WTC11 (cell line): ENCODE measurements at regions not wholly inside any gene's neighbourhood (a gene's known extent, or its start where the extent isn't known, plus 50 kb on each side); places are given as distances from the start of the nearest gene placed in this dataset.

Experiments used
- CTCF ChIP-seq: fragments of 200-600 bp; IDR thresholded peaks from 2 replicates; pipeline ENCODE4 v1.8.0; 2022; ENCODE audit warnings: antibody characterized with exemption
- ETV6 ChIP-seq: sonication (generic); formaldehyde crosslinking; IDR thresholded peaks from 2 replicates; pipeline ENCODE4 v1.8.1; 2022; ENCODE audit warnings: mild to moderate bottlenecking, missing genetic modification reagents
- FOXP4 ChIP-seq: sonication (generic); formaldehyde crosslinking; IDR thresholded peaks from 2 replicates; pipeline ENCODE4 v1.8.0; 2022; ENCODE audit warnings: mild to moderate bottlenecking, missing genetic modification reagents
- GABPB1 ChIP-seq: sonication (generic); formaldehyde crosslinking; IDR thresholded peaks from 2 replicates; pipeline ENCODE4 v1.8.1; 2023; ENCODE audit warnings: mild to moderate bottlenecking, missing genetic modification reagents
- JUN ChIP-seq: sonication (generic); formaldehyde crosslinking; IDR thresholded peaks from 2 replicates; pipeline ENCODE4 v1.8.0; 2023; ENCODE audit warnings: mild to moderate bottlenecking, missing genetic modification reagents
- MAX ChIP-seq: sonication (generic); formaldehyde crosslinking; IDR thresholded peaks from 2 replicates; pipeline ENCODE4 v1.8.0; 2022; ENCODE audit warnings: mild to moderate bottlenecking, missing genetic modification reagents
- NFATC4 ChIP-seq: fragments of 250-450 bp; sonication (Bioruptor Pico); IDR thresholded peaks from 2 replicates; pipeline ENCODE4 v1.9.0; 2021; ENCODE audit warnings: mild to moderate bottlenecking
- NR2C2 ChIP-seq: sonication (generic); formaldehyde crosslinking; IDR thresholded peaks from 2 replicates; pipeline ENCODE4 v1.8.0; 2022; ENCODE audit warnings: mild to moderate bottlenecking, missing genetic modification reagents
- PRDM15 ChIP-seq: sonication (generic); formaldehyde crosslinking; IDR thresholded peaks from 2 replicates; pipeline ENCODE4 v1.8.0; 2022; ENCODE audit warnings: missing genetic modification reagents
- USF1 ChIP-seq: sonication (generic); formaldehyde crosslinking; IDR thresholded peaks from 2 replicates; pipeline ENCODE4 v1.8.0; 2022; ENCODE audit warnings: mild to moderate bottlenecking, missing genetic modification reagents
- USF2 ChIP-seq: sonication (generic); formaldehyde crosslinking; IDR thresholded peaks from 2 replicates; pipeline ENCODE4 v1.8.1; 2023; ENCODE audit warnings: mild to moderate bottlenecking, missing genetic modification reagents, moderate library complexity
- ZBTB43 ChIP-seq: sonication (generic); formaldehyde crosslinking; IDR thresholded peaks from 2 replicates; pipeline ENCODE4 v1.8.1; 2023; ENCODE audit warnings: mild to moderate bottlenecking, missing genetic modification reagents
- ZNF416 ChIP-seq: fragments of 250-450 bp; sonication (Bioruptor Pico); IDR thresholded peaks from 2 replicates; pipeline ENCODE4 v1.9.0; 2021; ENCODE audit warnings: mild to moderate bottlenecking, inconsistent platforms

- TF ChIP-seq NFATC4 (CRISPR knock-in tag): no peak
- no peak for TF ChIP-seq CTCF
- TF ChIP-seq FOXP4 (CRISPR knock-in tag): no peak
- no peak for TF ChIP-seq ZNF416 (CRISPR knock-in tag)
- no peak for TF ChIP-seq USF1 (CRISPR knock-in tag)
- TF ChIP-seq USF2 (CRISPR knock-in tag): no peak
- TF ChIP-seq MAX (CRISPR knock-in tag): no peak
- TF ChIP-seq JUN (CRISPR knock-in tag): no peak
- TF ChIP-seq GABPB1 (CRISPR knock-in tag): no peak
- no peak for TF ChIP-seq NR2C2
- no peak for TF ChIP-seq ZBTB43 (CRISPR knock-in tag)
- no peak for TF ChIP-seq ETV6 (CRISPR knock-in tag)
- no peak for TF ChIP-seq PRDM15 (CRISPR knock-in tag)
Measured at GRCh38 chr16:63578791-63579190, 1542.6 kb upstream of the CDH8 start.
